ENCODE measurements at regions not wholly inside any gene's neighbourhood (a gene's known extent, or its start where the extent isn't known, plus 50 kb on each side); places are given as distances from the start of the nearest gene placed in this dataset.

GRCh38 chr14:84646786-84647500 lies 883.0 kb upstream of the FLRT2 start:
- no peak for DNase-seq

- no peak for DNase-seq
Measured at GRCh38 chr14:84655014-84655413, 874.9 kb upstream of the FLRT2 start.

GRCh38 chr14:84657911-84658310 lies 872.0 kb upstream of the FLRT2 start:
- DNase-seq = no peak

GRCh38 chr14:84670796-84671195 lies 859.1 kb upstream of the FLRT2 start:
- no peak for DNase-seq

- DNase-seq = no peak
Measured at GRCh38 chr14:84671776-84672175, 858.2 kb upstream of the FLRT2 start.

GRCh38 chr14:84674636-84675035 lies 855.3 kb upstream of the FLRT2 start:
- no peak for DNase-seq

GRCh38 chr14:84686550-84686949 lies 843.4 kb upstream of the FLRT2 start:
- no peak for DNase-seq

GRCh38 chr14:84688297-84689025 lies 841.5 kb upstream of the FLRT2 start:
- DNase-seq = no peak

- no peak for DNase-seq
Measured at GRCh38 chr14:84694161-84694560, 835.8 kb upstream of the FLRT2 start.

- no peak for DNase-seq
Measured at GRCh38 chr14:84704601-84705000, 825.3 kb upstream of the FLRT2 start.

GRCh38 chr14:84707830-84708229 lies 822.1 kb upstream of the FLRT2 start:
- no peak for DNase-seq

GRCh38 chr14:84708865-84709264 lies 821.1 kb upstream of the FLRT2 start:
- no peak for DNase-seq

GRCh38 chr14:84726471-84726870 lies 803.5 kb upstream of the FLRT2 start:
- DNase-seq = no peak

GRCh38 chr14:84749191-84749955 lies 780.6 kb upstream of the FLRT2 start:
- no peak for DNase-seq

- no peak for DNase-seq
Measured at GRCh38 chr14:84750284-84750683, 779.7 kb upstream of the FLRT2 start.

- no peak for DNase-seq
Measured at GRCh38 chr14:84750763-84751554, 779.0 kb upstream of the FLRT2 start.

GRCh38 chr14:84751745-84752144 lies 778.2 kb upstream of the FLRT2 start:
- DNase-seq = no peak

GRCh38 chr14:84760489-84761126 lies 769.3 kb upstream of the FLRT2 start:
- DNase-seq = no peak

GRCh38 chr14:84767434-84767833 lies 762.5 kb upstream of the FLRT2 start:
- DNase-seq = no peak

GRCh38 chr14:84770030-84770429 lies 759.9 kb upstream of the FLRT2 start:
- DNase-seq = no peak

GRCh38 chr14:84777356-84777755 lies 752.6 kb upstream of the FLRT2 start:
- DNase-seq = no peak

GRCh38 chr14:84782902-84783301 lies 747.0 kb upstream of the FLRT2 start:
- no peak for DNase-seq
